CD14-positive monocyte (primary cell): ENCODE measurements at regions not wholly inside any gene's neighbourhood (a gene's known extent, or its start where the extent isn't known, plus 50 kb on each side); places are given as distances from the start of the nearest gene placed in this dataset.

Source experiments
- DNase-seq, 3 donors: peaks; one replicate each; pipeline ENCODE4 v3.0.0-alpha.2; 2011 to 2022
- H2AFZ ChIP-seq: 2 replicates; pipeline ENCODE4 v1.6.0; 2012; ENCODE audit warnings: mild to moderate bottlenecking, low read depth, low read length, inconsistent platforms; ENCODE audit not compliant: insufficient read depth, poor library complexity, severe bottlenecking
- H3K27ac ChIP-seq, 2 donors: 1 replicate in 1 of 2; 2 replicates in 1 of 2; pipeline ENCODE4 v1.5.1; 2012 to 2013; ENCODE audit warnings: low read length in 2 of 2, control low read depth in 1 of 2, inconsistent platforms in 1 of 2, low read depth in 1 of 2, mild to moderate bottlenecking in 1 of 2
- H3K27me3 ChIP-seq, 2 donors: one replicate each; pipeline versions ENCODE4 v1.6.0 to v1.6.1; 2011 to 2013; ENCODE audit warnings: low read length in 2 of 2; ENCODE audit not compliant: control insufficient read depth in 2 of 2, insufficient read depth in 2 of 2
- H3K36me3 ChIP-seq, 2 donors: replicated peaks in 1 of 2; 1 replicate in 1 of 2; 2 replicates in 1 of 2; pipeline versions ENCODE4 v1.5.1 to v1.6.1; 2012 to 2013; ENCODE audit warnings: low read length in 2 of 2, control low read depth in 1 of 2, inconsistent platforms in 1 of 2, mild to moderate bottlenecking in 1 of 2; ENCODE audit not compliant: insufficient read depth in 2 of 2, control insufficient read depth in 1 of 2
- H3K4me1 ChIP-seq, 2 donors: 1 replicate in 1 of 2; 2 replicates in 1 of 2; pipeline versions ENCODE4 v1.5.1 to v1.6.1; 2012 to 2013; ENCODE audit warnings: low read length in 2 of 2, control low read depth in 1 of 2, inconsistent platforms in 1 of 2, mild to moderate bottlenecking in 1 of 2, moderate library complexity in 1 of 2; ENCODE audit not compliant: insufficient read depth in 2 of 2, control insufficient read depth in 1 of 2
- H3K4me2 ChIP-seq: replicated peaks from 2 replicates; pipeline ENCODE3; 2012; ENCODE audit warnings: low read length, moderate library complexity, mild to moderate bottlenecking; ENCODE audit not compliant: poor library complexity, severe bottlenecking; ENCODE audit errors: extremely low read depth
- H3K4me3 ChIP-seq, 3 experiments: fragments of 200-600 bp in 1 of 3; sonication (generic) in 1 of 3; replicated peaks in 1 of 3; 1 replicate in 2 of 3; 2 replicates in 1 of 3; pipeline ENCODE4 v1.5.1; 2011 to 2013; ENCODE audit warnings: low read length in 3 of 3, mild to moderate bottlenecking in 3 of 3, control low read depth in 2 of 3, low read depth in 2 of 3, inconsistent platforms in 1 of 3, moderate library complexity in 1 of 3
- H3K79me2 ChIP-seq: 2 replicates; pipeline ENCODE4 v1.6.0; 2012; ENCODE audit warnings: mild to moderate bottlenecking, control low read depth, inconsistent platforms, low read length, moderate library complexity; ENCODE audit not compliant: insufficient read depth
- H3K9ac ChIP-seq: 2 replicates; pipeline ENCODE4 v1.6.0; 2017; ENCODE audit warnings: low read length, mild to moderate bottlenecking; ENCODE audit not compliant: insufficient read depth, poor library complexity, severe bottlenecking
- H3K9me3 ChIP-seq, 2 donors: replicated peaks in 1 of 2; 1 replicate in 1 of 2; 2 replicates in 1 of 2; pipeline versions ENCODE4 v1.5.1 to v1.6.1; 2012 to 2013; ENCODE audit warnings: low read length in 2 of 2, control low read depth in 1 of 2; ENCODE audit not compliant: control insufficient read depth in 1 of 2, insufficient read depth in 1 of 2
- H4K20me1 ChIP-seq: 2 replicates; pipeline ENCODE4 v1.6.0; 2012; ENCODE audit warnings: mild to moderate bottlenecking, low read length, control low read depth, moderate library complexity; ENCODE audit not compliant: insufficient read depth
- H3K27ac Mint-ChIP-seq, 7 donors: one replicate each; pipeline ENCODE4 v1.8.0; 2020; ENCODE audit warnings: mild to moderate bottlenecking in 7 of 7, mixed read lengths in 7 of 7, moderate library complexity in 6 of 7, inconsistent platforms in 2 of 7
- H3K27me3 Mint-ChIP-seq, 3 donors: one replicate each; pipeline ENCODE4 v1.8.0; 2021 to 2022; ENCODE audit warnings: low read depth in 3 of 3, mild to moderate bottlenecking in 3 of 3, mixed read lengths in 3 of 3, moderate library complexity in 3 of 3, inconsistent platforms in 1 of 3
- H3K36me3 Mint-ChIP-seq, 2 donors: one replicate each; pipeline ENCODE4 v1.8.0; 2020; ENCODE audit warnings: mixed read lengths in 2 of 2, inconsistent platforms in 1 of 2, mild to moderate bottlenecking in 1 of 2
- H3K4me1 Mint-ChIP-seq: one replicate; pipeline ENCODE4 v1.8.0; 2020; ENCODE audit warnings: mild to moderate bottlenecking, mixed read lengths
- H3K4me3 Mint-ChIP-seq, 2 donors: one replicate each; pipeline ENCODE4 v1.8.0; 2020; ENCODE audit warnings: mild to moderate bottlenecking in 2 of 2, mixed read lengths in 2 of 2, moderate library complexity in 1 of 2
- H3K9me3 Mint-ChIP-seq, 7 donors: one replicate each; pipeline ENCODE4 v1.8.0; 2020 to 2022; ENCODE audit warnings: mixed read lengths in 7 of 7, mild to moderate bottlenecking in 6 of 7, moderate library complexity in 6 of 7, inconsistent platforms in 2 of 7
- CTCF ChIP-seq: fragments of 200-600 bp; IDR thresholded peaks from one replicate; pipeline ENCODE4 v1.8.0; 2022; ENCODE audit warnings: antibody characterized with exemption, mild to moderate bottlenecking
- whole genome bisulfite sequencing: methylation state at CpG from one replicate; pipeline ENCODE4 v1.1.5; 2013; ENCODE audit warnings: missing lambda C conversion rate; ENCODE audit not compliant: insufficient coverage; 5-methylcytosine and 5-hydroxymethylcytosine counted together
- intact Hi-C, 2 donors: fragments of 100-400 bp; cut with micrococcal nuclease; formaldehyde crosslinking; loops; one replicate each; pipeline versions ENCODE4 v1.15.0 to v1.15.1; 2023

- Histone ChIP-seq H2AFZ (no peak overlapping the region), H3K4me2 (no peak overlapping the region), H3K4me1 (no peaks in the 10 kb centered on the region), H3K27me3 (no peaks in the 10 kb centered on the region), H3K4me3 (no peak overlapping the region), H3K79me2 (no peaks in the 10 kb centered on the region), H3K9ac (no peak overlapping the region), H3K9me3 (peaks cover 12% of the 10 kb centered on the region in 2 donors), H4K20me1 (no peaks in the 10 kb centered on the region), H3K36me3 (no peaks in the 10 kb centered on the region), H3K27ac (no peak overlapping the region)
- no peaks in the 10 kb centered on the region for H3K4me1 Mint-ChIP-seq
- no peak for DNase-seq
- H3K36me3 Mint-ChIP-seq = no peaks in the 10 kb centered on the region
- no peak overlapping the region for H3K27ac Mint-ChIP-seq
- no peak overlapping the region for H3K4me3 Mint-ChIP-seq
- H3K27me3 Mint-ChIP-seq = peaks cover 0 to 1% (median 0%) of the 10 kb centered on the region in 3 donors
- H3K9me3 Mint-ChIP-seq = peaks cover 5 to 17% (median 9%) of the 10 kb centered on the region in 7 donors
- intact Hi-C loops = no loop called here
- no peak for TF ChIP-seq CTCF
These were observed 306.3 kb upstream of the IRAK1BP1 start for GRCh38 chr6:78561015-78561414.

GRCh38 chr6:78565997-78566396 lies 301.4 kb upstream of the IRAK1BP1 start:
- H3K27me3 ChIP-seq = no peaks in the 10 kb centered on the region

More at GRCh38 chr6:78565997-78566396, 301.4 kb upstream of the IRAK1BP1 start:
- Histone ChIP-seq H3K36me3 (no peaks in the 10 kb centered on the region), H3K4me3 (no peak overlapping the region), H3K79me2 (no peaks in the 10 kb centered on the region), H3K4me2 (no peak overlapping the region), H2AFZ (no peak overlapping the region), H3K9ac (no peak overlapping the region), H3K27ac (no peak overlapping the region), H3K9me3 (peaks cover 16 to 17% of the 10 kb centered on the region in 2 donors), H4K20me1 (no peaks in the 10 kb centered on the region), H3K4me1 (no peaks in the 10 kb centered on the region)
- DNase-seq = no peak
- no CpG with 5 or more reads among the region's 2 CpGs for WGBS
- H3K27ac Mint-ChIP-seq = no peak overlapping the region
- intact Hi-C loops = no loop called here
- no peak overlapping the region for H3K4me3 Mint-ChIP-seq
- peaks cover 5 to 21% (median 11%) of the 10 kb centered on the region in 7 donors for H3K9me3 Mint-ChIP-seq
- H3K27me3 Mint-ChIP-seq = peaks cover 0 to 2% (median 0%) of the 10 kb centered on the region in 3 donors
- no peaks in the 10 kb centered on the region for H3K36me3 Mint-ChIP-seq
- no peak for TF ChIP-seq CTCF
- no peaks in the 10 kb centered on the region for H3K4me1 Mint-ChIP-seq
